SIG-M5 (cell line): ENCODE measurements at regions not wholly inside any gene's neighbourhood (a gene's known extent, or its start where the extent isn't known, plus 50 kb on each side); places are given as distances from the start of the nearest gene placed in this dataset.
"Not testable (repeated sequence)": the region's sequence is repeated elsewhere in the genome, so short reads cannot be mapped to it uniquely, and the experiment has no call there.

Experiments used
- DNase-seq: peaks from one replicate; lab custom pipeline; 2025; lab: John Stamatoyannopoulos, UW

DNA sequence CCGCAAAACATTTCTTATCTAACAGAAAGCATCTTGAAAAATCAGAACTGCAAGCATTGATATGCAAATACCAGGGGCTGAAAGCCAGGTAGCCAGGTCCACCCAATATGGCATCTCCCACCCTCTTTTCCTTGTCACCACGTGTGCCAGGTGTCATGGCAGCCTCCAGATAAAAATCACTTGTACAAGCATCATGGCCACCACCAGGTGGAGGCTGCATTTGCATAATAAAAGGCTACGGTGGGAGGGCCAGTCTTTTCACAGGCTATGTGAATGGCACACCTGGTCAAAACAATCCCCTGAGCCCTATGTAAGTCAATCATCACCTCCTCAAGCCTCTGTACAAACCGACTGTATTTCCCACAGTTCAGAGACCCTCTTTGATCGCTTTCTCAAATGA, 1233.1 kb upstream of the ALCAM start:
- DNase-seq = no peak

DNA sequence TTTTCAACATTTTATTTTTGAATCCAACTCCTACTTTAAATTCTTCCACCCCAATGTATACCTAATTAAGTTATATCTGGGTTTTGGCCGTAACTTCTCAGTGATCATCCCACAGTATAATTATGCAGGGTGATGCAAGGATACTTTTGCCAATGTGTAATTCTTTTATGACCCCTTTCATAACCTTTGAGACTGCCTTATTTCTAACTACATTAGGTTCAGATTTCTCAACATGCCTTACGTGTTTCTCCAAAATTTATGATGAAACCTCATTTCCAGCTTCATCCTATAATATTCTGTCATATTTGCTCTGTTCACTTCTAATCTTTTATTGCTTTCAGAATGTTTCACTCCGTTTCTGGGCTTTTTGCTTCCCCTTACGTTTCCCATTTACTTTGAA, 1229.6 kb upstream of the ALCAM start:
- no peak for DNase-seq

DNA sequence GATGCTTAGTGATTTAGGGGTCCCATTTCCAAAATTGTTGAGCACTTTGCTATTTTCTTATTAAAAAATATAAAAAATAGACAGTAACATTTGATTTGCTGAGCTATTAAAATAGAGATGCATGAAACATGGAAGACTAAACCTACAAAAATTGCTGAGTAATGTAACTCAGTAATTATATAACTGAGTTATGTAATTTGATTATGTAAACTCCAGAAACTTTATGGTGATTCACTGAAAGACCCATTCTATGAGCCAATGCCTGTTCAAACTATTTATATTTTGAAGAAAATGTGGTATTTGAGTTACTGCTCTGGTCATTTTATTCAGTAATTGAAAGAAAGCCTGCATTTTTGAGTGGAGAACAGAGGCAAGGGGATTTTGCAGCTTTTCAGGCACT, 1221.5 kb upstream of the ALCAM start:
- DNase-seq = no peak

DNA sequence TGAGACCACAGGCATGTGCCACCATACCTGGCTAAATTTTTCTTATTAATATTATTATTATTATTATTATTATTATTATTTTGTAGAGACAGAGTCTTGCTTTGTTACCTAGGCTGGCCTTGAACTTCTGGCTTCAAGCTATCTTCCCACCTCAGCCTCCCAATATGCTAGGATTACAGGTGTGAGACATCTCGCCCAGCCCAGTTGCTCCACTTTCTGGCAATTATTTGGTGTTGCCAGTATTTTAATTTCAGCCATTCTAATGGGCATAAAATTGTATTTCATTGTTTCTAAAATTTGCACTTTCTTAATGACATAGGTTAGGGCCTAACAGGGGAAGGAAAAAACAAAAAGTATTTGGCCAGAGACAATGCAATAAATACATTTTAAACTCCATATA, 1217.6 kb upstream of the ALCAM start:
- no peak for DNase-seq

DNA sequence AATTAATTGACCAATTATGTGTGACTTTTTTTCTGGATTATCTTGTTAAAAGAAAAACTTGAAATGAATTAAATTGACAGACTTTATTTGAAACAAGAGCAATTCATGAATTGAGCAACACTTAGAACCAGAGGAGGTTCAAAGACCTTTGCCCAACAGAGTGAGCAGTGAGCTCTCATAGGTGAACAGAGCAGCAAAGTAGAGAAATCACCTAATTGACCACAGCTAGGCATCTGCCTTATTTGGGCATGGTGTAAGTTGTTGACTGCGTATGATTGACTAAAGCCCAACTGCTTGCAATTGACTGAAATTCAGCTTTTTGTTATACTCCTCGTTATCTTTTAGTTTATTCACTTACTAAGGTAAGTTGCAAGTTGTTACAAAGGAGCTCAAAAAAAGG, 1216.0 kb upstream of the ALCAM start:
- DNase-seq = no peak

DNA sequence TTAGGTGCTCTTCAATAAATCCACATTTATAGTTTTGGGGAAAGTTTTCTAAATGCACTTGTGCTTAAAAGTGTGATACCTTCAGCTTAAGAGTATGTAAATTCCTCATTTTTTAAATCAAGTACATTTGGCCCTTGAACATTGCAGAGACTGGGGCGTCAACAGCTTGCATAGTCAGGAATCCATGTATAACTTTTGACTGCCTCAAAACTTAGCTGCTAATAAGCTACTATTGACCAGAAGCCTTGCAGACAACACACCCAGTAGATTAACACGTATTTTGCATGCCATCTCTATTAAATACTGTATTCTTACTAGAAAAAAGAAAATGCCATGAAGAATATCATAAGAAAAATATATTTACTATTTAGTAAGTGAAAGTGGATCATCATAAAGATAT, 1211.8 kb upstream of the ALCAM start:
- DNase-seq = no peak

DNA sequence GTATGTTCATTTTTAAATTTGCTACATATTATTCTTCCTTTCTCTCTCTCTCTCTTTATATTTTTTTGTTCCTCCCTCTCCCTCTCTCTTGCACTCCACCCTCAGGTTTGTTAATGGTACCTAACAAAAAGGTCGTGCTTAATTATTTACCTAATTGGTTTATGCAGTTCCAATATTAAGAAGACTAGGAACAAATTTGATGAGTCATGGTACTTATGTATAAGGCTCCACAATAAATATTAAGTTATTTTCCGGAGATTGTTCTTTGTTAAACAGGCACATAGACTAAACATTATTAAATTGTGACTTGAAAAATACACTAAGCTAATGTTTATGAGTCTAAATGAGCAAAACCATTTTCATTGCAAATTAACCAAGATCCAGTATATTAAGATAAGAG, 1200.8 kb upstream of the ALCAM start:
- no peak for DNase-seq

DNA sequence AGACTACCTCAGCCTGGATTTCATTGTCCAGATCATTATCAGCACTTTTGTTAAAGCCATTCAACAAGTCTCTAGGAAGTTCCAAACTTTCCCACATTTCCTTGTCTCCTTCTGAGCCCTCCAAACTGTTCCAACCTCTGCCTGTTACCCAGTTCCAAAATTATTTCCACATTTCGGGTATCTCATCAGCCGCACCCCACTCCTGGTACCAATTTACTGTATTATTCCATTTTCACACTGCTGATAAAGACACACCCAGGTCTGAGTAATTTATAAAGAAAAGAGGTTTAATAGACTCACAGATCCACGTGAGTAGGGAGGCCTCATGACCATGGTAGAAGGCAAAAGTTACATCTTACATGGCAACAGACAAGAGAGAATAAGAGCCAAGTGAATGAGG, 1198.3 kb upstream of the ALCAM start:
- DNase-seq = no peak

DNA sequence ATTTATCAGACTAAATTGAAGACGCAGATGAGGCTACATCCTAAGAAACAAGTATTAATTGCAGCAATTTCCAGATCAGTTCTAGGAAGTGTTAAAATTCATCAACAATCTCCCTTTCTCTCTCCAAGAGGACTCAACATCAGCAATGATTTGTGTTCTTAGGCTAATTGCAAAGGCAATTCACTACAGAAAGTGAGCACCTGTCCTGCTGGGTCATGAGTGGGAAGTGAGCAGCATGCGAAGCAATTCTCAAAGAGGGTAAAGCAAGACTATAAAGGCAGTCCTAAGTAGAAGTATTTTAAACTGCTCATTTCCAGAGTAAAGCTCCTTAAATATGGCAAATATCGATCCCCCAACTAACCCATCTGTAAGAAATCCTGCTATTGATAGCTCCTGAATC, 1191.0 kb upstream of the ALCAM start:
- DNase-seq = no peak

DNA sequence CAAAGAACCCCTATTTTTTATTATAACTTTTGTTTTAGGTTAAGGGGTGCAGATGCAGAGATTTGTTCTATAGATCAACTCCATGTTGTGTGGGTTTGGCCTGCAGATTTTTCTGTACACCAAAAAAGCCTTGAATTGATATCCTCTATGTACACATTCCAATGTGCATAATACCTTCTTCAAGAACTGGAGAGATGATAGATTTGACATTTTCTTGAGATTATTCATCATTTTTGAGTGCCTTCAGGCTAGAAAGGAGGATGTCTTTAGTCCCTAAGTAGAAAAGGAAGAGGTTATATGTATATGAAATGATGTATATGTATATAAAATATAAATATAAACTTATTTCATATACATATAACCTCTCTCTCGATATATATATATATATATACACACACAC, 1190.0 kb upstream of the ALCAM start:
- DNase-seq = no peak

DNA sequence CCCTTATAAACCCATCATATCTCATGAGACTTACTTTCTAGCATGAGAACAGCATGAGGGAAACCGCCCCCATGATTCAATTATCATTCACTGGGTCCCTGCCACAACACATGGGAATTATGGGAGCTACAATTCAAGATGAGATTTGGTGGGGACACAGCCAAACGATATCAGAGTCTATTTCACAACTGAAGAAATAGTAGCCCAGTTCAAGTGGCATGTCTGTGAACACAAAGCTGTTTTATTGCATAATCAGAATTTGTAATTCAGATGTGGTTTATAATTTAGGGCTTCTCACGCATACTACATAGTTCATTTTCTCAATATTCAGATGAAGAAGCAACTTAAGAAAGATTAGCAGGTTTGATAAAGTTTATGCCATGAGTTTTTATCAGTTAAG, 1188.0 kb upstream of the ALCAM start:
- no peak for DNase-seq

DNA sequence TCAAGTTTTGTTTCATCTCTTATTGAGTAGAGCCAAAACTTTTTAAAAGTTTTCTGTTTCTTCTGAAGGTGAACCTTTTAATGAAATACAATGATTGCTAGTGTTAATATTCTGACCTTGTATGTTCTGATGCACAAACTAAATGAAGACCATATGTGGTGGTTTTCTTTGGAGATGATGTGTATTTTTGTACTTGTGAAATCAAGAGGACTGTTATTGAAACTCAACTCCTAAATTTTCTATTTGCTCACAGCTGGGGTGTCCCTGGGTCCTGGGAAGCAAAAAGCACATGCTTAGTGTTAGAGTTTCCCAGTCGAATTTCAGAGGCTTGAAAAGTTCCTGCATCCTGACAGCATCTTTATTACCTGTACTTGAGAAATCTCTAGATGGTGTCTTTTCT, 1185.8 kb upstream of the ALCAM start:
- DNase-seq = no peak

DNA sequence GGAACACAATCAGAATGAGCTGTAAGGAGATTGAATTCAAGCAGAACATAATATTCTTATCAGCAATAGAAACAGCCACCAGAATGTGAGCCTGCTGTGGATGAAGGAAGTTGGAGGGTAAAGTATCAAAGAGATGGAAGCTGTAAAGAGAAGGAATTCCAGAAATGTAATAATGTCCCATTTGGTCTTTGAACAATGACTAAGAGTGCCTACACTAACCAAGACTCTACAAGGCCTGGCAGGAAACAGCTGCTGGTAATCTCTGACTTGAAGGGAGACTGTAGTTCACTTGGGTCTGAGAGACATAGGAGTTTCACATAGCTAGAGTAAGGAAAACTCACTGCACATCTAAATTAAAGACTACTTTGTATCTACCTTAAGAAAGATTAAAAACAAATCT, 1176.0 kb upstream of the ALCAM start:
- DNase-seq = no peak

DNA sequence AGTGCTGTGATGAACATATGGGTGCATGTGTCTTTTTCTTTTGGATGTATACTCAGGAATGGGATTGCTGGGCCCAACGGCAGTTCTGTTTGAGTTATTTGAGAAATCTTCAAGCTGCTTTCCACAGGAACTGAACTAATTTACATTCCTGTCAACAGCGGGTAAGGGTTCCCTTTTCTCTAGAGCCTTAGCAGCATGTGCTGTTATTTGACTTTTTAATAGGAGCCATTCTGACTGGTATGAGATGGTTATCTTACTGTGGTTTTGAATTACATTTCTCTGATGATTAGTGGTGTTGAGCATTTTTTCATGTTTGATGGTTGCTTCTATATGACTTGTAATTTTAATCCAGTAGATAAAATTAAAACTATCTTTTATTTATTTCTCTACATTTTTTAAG, 1168.6 kb upstream of the ALCAM start:
- no peak for DNase-seq

DNA sequence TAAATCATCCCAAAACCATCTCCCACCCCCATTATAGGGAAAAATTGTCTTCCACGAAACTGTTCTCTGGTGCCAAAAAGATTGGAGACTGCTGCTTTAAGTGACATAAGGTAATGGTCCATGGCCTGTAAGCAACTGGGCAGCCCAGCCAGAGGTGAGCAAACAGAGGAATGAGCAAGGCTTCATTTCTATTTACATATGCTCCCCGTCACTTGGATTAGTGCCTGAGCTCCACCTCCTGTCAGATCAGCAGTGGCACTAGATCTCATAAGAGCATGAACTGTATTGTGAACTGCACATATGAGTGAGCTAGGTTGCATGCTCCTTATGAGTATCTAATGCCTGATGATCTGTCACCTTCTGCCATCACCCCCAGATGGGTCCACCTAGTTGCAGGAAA, 1159.8 kb upstream of the ALCAM start:
- no peak for DNase-seq

DNA sequence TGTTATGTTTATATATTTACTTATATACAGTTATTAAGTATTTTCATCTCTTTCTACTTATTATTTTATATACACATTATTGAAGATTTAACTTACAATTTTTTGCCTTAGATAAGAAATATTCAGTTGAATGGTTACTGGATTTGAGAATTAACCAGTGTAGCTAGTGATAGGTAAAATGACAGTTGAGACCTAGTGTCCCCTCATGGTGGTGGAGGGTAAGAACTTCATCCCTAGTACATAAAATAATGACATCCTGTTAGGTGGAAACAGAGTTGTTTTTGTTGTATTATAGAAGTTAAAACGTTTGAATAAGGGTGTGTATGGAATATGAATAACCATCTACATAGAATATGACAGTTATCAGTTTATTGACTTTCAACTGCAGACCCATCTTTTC, 1152.4 kb upstream of the ALCAM start:
- DNase-seq = no peak

DNA sequence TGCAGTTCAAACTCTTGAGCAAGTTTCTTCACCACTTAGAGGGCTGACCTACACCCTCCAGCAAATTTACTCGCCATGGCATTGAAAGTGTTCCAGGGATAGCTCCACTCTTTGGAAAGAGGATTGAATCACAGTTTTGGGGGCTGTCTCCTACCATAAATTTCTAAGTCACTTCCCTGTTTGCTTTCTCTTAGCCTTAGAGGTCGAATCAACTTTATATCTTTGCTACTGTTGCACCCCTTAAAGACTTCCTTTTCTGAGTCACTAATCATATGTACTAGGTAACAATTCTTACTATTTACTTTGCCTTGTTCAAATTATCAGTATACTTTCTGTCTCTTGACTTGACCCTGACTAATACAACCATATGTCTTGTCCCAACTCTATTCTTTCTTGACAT, 1151.8 kb upstream of the ALCAM start:
- no peak for DNase-seq

DNA sequence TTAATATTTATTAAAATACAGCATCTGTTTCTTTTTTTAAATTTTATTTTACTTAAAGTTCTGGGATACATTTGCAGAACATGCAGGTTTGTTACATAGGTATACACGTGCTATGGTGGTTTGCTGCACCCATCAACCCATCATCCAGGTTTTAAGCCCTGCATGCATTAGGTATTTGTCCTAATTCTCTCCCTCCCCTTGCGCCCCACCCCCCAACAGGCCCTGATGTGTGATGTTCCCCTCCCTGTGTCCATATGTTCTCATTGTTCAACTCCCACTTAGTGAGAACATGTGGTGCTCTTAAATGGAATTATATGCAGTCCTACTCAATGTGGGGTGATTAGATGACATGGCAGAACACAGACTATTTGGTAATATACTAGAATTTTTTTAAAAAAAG, 1147.7 kb upstream of the ALCAM start:
- not testable (repeated sequence) for DNase-seq

DNA sequence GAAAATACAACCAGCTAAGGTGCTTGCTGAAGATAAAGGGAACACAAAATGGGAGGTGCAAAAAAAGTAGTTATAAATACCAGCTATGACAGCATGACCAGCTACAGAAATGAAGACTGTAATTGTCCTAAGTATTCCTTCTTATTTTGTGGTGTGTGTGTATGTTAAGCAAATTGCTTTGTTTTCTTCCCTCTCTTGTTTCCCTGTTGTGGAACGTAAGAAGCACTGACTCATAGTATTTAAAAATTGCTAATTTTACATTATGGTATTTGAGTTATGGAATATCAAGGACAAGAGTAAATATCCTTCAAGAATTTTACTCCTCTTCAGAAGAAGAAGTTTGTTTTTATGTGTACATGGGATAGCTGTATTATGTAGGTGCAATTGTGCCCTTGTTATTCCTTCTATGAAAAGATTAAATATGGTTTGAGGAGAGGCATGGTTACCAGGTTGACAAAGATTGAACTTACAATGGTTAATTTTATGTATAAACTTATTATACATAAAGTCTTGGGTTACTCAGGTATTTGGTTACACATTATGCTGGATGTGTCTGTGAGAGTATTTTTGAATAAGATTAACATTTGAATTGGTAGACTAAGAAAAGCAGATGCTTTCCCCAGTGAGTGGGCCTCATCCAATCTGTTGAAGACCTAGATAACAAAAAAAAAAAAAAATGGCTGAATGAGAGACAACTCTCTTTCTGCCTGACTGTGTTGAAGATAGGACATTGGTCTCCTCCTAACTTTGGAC, 1132.1 kb upstream of the ALCAM start:
- no peak for DNase-seq

DNA sequence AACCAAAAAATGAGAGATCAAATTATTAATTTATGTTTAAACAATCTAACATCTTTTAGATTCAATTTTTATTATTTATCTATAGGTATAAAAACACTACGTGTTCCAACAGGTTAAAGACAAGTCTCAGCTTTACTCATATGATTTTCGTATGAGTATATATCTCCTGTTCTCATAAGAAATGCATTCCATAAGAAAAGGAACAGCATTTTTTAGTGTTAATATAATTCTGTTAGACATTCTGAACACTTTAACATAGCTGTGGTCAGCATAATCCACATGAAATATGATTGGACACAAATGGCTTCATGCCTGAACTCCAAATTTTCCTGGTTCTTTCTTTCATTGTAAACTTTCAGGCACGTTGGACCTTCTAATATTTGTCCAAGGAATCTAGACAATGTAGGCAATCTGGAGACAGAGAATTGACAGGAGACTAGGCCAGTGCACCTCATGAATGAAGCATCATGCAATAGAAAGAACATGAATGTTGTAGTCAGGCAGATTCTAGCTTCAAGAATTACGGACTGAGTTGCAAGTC, 1122.0 kb upstream of the ALCAM start:
- DNase-seq = no peak

DNA sequence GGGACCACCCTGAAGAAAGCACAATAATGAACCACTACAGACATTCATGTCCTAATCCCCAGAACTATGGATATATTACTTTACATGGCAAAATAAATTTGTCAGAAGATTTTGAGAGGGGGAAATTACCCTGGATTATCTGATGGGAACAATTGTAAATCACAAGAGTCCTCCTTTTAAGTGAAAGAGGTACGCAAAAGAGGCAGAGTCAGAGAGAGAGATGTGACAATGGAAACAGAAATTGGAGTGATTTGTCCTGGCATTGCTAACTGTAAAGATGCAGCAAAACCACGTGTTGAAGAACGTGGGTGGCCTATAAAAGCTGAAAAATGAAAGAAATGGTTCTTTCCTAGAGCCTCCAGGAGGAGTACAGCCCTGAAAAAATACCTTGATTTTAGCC, 1121.4 kb upstream of the ALCAM start:
- no peak for DNase-seq

DNA sequence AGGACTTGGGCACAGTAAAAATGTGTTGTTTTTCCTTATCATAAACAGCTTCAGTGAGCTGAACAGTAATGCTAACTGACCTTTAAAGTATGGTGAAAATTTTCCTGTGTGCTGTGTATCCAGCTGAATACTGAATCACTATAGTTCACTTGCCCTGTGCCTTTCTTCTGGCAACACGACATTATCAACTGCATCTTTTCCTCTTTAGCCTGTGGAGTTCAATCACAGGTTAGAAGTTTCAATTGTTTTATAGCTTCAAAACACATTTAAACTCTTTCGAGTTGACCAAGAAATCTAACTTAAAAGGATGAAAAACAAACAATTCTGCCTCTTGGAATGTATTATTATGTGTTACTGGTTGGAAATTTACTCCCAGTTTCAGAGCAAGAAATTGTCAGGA, 1120.7 kb upstream of the ALCAM start:
- DNase-seq = no peak

DNA sequence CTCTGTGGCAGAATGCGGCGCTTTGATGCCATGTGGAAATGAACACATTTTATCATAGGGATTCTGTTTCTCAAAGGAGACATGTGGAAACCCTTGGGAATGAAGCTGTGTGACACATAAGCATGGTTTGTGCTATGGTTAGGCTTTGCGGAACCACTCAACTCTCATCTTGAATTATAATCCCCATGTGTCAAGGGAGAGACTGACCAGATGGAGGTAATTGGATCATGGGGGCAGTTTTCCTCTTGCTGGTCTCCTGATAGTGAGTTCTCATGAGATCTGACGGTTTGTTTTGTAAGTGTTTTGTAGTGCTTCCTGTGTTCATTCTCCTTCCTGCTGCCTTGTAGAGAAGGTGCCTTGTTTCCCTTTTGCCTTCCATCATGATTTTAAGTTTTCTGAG, 1109.2 kb upstream of the ALCAM start:
- no peak for DNase-seq

DNA sequence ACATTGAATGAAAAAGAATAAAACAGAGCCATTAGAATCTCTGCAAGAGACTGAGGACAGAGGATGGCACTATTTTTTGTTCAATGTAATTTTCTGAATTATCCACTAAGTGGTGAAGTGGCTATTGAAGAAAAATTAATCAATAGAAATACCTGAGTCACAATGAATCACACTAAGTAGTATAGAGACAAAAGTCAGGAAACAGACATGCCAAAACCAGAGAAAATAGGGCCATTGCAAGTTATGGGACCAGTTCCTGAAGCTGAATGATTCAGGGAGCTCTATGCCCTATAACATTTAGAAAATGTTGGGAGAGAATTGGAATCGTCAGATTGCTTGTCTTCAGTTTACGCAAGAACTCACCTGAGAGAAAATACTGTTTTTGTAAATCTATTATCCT, 1103.2 kb upstream of the ALCAM start:
- no peak for DNase-seq
